GM23338 (cell line): ENCODE measurements at regions not wholly inside any gene's neighbourhood (a gene's known extent, or its start where the extent isn't known, plus 50 kb on each side); places are given as distances from the start of the nearest gene placed in this dataset.

ENCODE experiments used
- ATAC-seq: fragments of 200-7000 bp; cut with Tn5 transposase; 3 replicates; pipeline ENCODE4 v1.9.1; 2020
- DNase-seq: peaks from one replicate; pipeline ENCODE4 v3.0.0-alpha.2; 2015; ENCODE audit warnings: low spot score
- H2AFZ ChIP-seq: fragments of 200-600 bp; sonication (generic); 2 replicates; pipeline ENCODE4 v1.8.0; 2016; ENCODE audit warnings: antibody characterized with exemption, mild to moderate bottlenecking, moderate library complexity
- H3F3A ChIP-seq: fragments of 200-600 bp; sonication (generic); replicated peaks from 2 replicates; pipeline ENCODE4 v1.8.0; 2017; ENCODE audit warnings: antibody characterized with exemption, mixed run types, low read depth
- H3K27ac ChIP-seq: fragments of 200-600 bp; sonication (generic); 2 replicates; pipeline ENCODE4 v1.6.1; 2016; ENCODE audit warnings: low read depth
- H3K27me3 ChIP-seq: fragments of 200-600 bp; sonication (generic); 2 replicates; pipeline ENCODE4 v1.8.0; 2016; ENCODE audit warnings: mild to moderate bottlenecking, mixed run types, moderate library complexity; ENCODE audit not compliant: insufficient read depth
- H3K36me3 ChIP-seq: fragments of 200-600 bp; sonication (generic); 2 replicates; pipeline ENCODE4 v1.8.0; 2016; ENCODE audit warnings: mild to moderate bottlenecking; ENCODE audit not compliant: insufficient read depth
- H3K4me1 ChIP-seq: fragments of 200-600 bp; sonication (generic); 2 replicates; pipeline ENCODE4 v1.8.0; 2016; ENCODE audit warnings: mild to moderate bottlenecking, moderate library complexity; ENCODE audit not compliant: insufficient read depth
- H3K4me2 ChIP-seq: fragments of 200-600 bp; sonication (generic); 2 replicates; pipeline ENCODE4 v1.7.1; 2017; ENCODE audit warnings: mixed run types
- H3K4me3 ChIP-seq: fragments of 200-600 bp; sonication (generic); 2 replicates; pipeline ENCODE4 v1.6.1; 2016; ENCODE audit warnings: mixed run types
- H3K79me2 ChIP-seq: fragments of 200-600 bp; sonication (generic); replicated peaks from 2 replicates; pipeline ENCODE4 v1.8.0; 2017; ENCODE audit warnings: mild to moderate bottlenecking; ENCODE audit not compliant: insufficient read depth
- H3K9me2 ChIP-seq: fragments of 200-600 bp; sonication (generic); 2 replicates; pipeline ENCODE4 v1.8.0; 2017; ENCODE audit not compliant: insufficient read depth
- H4K20me1 ChIP-seq: fragments of 200-600 bp; sonication (generic); replicated peaks from 2 replicates; pipeline ENCODE4 v1.8.0; 2017; ENCODE audit warnings: mild to moderate bottlenecking; ENCODE audit not compliant: insufficient read depth
- H3K27ac Mint-ChIP-seq: 2 replicates; pipeline ENCODE4 v1.8.0; 2020; ENCODE audit warnings: inconsistent platforms, mild to moderate bottlenecking, moderate library complexity, mixed read lengths
- H3K27me3 Mint-ChIP-seq: 3 replicates; pipeline ENCODE4 v1.8.0; 2022; ENCODE audit warnings: low read depth, mild to moderate bottlenecking, moderate library complexity, mixed read lengths, inconsistent platforms; ENCODE audit not compliant: insufficient read depth, poor library complexity
- H3K36me3 Mint-ChIP-seq: 3 replicates; pipeline ENCODE4 v1.8.0; 2021; ENCODE audit warnings: low read depth, mild to moderate bottlenecking, inconsistent platforms, moderate library complexity, mixed read lengths
- H3K4me1 Mint-ChIP-seq: 3 replicates; pipeline ENCODE4 v1.8.0; 2020; ENCODE audit warnings: mild to moderate bottlenecking, inconsistent platforms, mixed read lengths
- H3K4me3 Mint-ChIP-seq: 3 replicates; pipeline ENCODE4 v1.8.0; 2021; ENCODE audit warnings: moderate library complexity, mild to moderate bottlenecking, inconsistent platforms, mixed read lengths
- H3K9me3 Mint-ChIP-seq: 3 replicates; pipeline ENCODE4 v1.8.0; 2020; ENCODE audit warnings: moderate library complexity, mild to moderate bottlenecking, inconsistent platforms, mixed read lengths
- CREB1 ChIP-seq: fragments of 250-450 bp; sonication (Bioruptor Pico); IDR thresholded peaks from 2 replicates; pipeline ENCODE4 v1.5.0; 2020; ENCODE audit warnings: low read depth, mild to moderate bottlenecking, moderate library complexity
- EZH2 ChIP-seq: fragments of 200-600 bp; sonication (generic); IDR thresholded peaks from one replicate; pipeline ENCODE4 v1.8.0; 2017; ENCODE audit warnings: antibody characterized with exemption, mild to moderate bottlenecking, low read depth; ENCODE audit not compliant: unreplicated experiment
- EZH2phosphoT487 ChIP-seq: fragments of 200-600 bp; sonication (generic); IDR thresholded peaks from one replicate; pipeline ENCODE4 v1.8.1; 2018; ENCODE audit warnings: antibody characterized with exemption; ENCODE audit not compliant: unreplicated experiment
- JUNB ChIP-seq: IDR thresholded peaks from one replicate; pipeline ENCODE4 v1.6.1; 2016; ENCODE audit warnings: antibody characterized with exemption; ENCODE audit not compliant: unreplicated experiment
- NANOG ChIP-seq: IDR thresholded peaks from 2 replicates; pipeline ENCODE4 v1.6.1; 2016; ENCODE audit warnings: antibody characterized with exemption, borderline replicate concordance
- POLR2AphosphoS5 ChIP-seq: IDR thresholded peaks from 2 replicates; pipeline ENCODE4 v1.6.1; 2016; ENCODE audit warnings: antibody characterized with exemption, low read depth
- STAT1 ChIP-seq: IDR thresholded peaks from one replicate; pipeline ENCODE4 v1.6.1; 2016; ENCODE audit warnings: antibody characterized with exemption; ENCODE audit not compliant: unreplicated experiment
- ZNF114 ChIP-seq: fragments of 250-450 bp; sonication (Bioruptor Pico); IDR thresholded peaks from 2 replicates; pipeline ENCODE4 v1.5.0; 2020; ENCODE audit warnings: mild to moderate bottlenecking, moderate library complexity
- ZNF331 ChIP-seq: fragments of 250-450 bp; sonication (Bioruptor Pico); IDR thresholded peaks from 2 replicates; pipeline ENCODE4 v1.5.0; 2020; ENCODE audit warnings: low read depth, mild to moderate bottlenecking, moderate library complexity
- TF ChIP-seq, protein P1 (sequence below): IDR thresholded peaks from 2 replicates; pipeline ENCODE4 v1.6.1; 2016; ENCODE audit warnings: antibody characterized with exemption
- TF ChIP-seq, protein P2 (sequence below): IDR thresholded peaks from one replicate; pipeline ENCODE4 v1.6.1; 2018; ENCODE audit warnings: antibody characterized with exemption; ENCODE audit not compliant: unreplicated experiment
- TF ChIP-seq, protein P3 (sequence below), 2 experiments: fragments of 200-600 bp in 1 of 2; sonication (generic) in 1 of 2; conservative IDR thresholded peaks; 2 replicates each; pipeline versions ENCODE4 v1.5.1 to v1.6.1; 2016 to 2017; ENCODE audit warnings: antibody characterized with exemption in 2 of 2, low read depth in 2 of 2, mild to moderate bottlenecking in 2 of 2, moderate library complexity in 1 of 2
- TF ChIP-seq, protein P4 (sequence below): fragments of 250-450 bp; sonication (Bioruptor Pico); IDR thresholded peaks from 2 replicates; pipeline ENCODE4 v1.5.0; 2020; ENCODE audit warnings: mild to moderate bottlenecking, moderate library complexity

DNA sequence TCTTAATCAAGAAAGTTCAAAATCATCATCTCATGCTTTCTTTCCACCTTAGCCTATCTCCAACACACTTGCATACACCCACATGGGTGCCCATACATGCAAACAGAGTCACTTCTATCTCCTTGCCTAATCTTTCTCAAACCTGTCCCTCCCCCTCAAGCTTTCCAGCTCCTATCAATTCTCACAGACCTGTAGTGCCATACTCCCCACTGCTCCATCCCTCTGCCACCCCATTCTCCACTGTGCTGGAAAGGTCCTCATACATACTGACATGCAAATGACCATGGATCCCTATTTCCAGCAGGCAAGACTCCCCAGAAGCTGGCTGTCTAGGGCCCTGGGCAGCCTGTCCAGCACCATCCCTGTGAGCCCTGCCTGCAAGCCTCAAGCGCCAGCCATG lies 320.4 kb upstream of the CCL2 start:
- Histone ChIP-seq H3K79me2 (no peaks in the 10 kb centered on the region), H3F3A (0 out of 2 replicates have a peak, but pooled peaks cover 2% of the 10 kb centered on the region), H3K4me3 (no peak overlapping the region), H3K4me1 (peaks cover 14% of the 10 kb centered on the region), H3K9me2 (no peaks in the 10 kb centered on the region), H3K27me3 (no peaks in the 10 kb centered on the region), H3K36me3 (no peaks in the 10 kb centered on the region), H2AFZ (no peak overlapping the region), H3K4me2 (no peak overlapping the region), H4K20me1 (no peaks in the 10 kb centered on the region; the same call in 1 of the 2 replicates), H3K27ac (no peak overlapping the region)
- H3K27me3 Mint-ChIP-seq: peaks cover 8% of the 10 kb centered on the region
- no peak for TF ChIP-seq EZH2
- TF ChIP-seq, protein P1, sequence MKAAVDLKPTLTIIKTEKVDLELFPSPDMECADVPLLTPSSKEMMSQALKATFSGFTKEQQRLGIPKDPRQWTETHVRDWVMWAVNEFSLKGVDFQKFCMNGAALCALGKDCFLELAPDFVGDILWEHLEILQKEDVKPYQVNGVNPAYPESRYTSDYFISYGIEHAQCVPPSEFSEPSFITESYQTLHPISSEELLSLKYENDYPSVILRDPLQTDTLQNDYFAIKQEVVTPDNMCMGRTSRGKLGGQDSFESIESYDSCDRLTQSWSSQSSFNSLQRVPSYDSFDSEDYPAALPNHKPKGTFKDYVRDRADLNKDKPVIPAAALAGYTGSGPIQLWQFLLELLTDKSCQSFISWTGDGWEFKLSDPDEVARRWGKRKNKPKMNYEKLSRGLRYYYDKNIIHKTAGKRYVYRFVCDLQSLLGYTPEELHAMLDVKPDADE: no peak
- TF ChIP-seq JUNB: no peak
- TF ChIP-seq NANOG: no peak
- TF ChIP-seq POLR2AphosphoS5: no peak
- TF ChIP-seq ZNF114 (CRISPR knock-in tag): no peak
- TF ChIP-seq, protein P2, sequence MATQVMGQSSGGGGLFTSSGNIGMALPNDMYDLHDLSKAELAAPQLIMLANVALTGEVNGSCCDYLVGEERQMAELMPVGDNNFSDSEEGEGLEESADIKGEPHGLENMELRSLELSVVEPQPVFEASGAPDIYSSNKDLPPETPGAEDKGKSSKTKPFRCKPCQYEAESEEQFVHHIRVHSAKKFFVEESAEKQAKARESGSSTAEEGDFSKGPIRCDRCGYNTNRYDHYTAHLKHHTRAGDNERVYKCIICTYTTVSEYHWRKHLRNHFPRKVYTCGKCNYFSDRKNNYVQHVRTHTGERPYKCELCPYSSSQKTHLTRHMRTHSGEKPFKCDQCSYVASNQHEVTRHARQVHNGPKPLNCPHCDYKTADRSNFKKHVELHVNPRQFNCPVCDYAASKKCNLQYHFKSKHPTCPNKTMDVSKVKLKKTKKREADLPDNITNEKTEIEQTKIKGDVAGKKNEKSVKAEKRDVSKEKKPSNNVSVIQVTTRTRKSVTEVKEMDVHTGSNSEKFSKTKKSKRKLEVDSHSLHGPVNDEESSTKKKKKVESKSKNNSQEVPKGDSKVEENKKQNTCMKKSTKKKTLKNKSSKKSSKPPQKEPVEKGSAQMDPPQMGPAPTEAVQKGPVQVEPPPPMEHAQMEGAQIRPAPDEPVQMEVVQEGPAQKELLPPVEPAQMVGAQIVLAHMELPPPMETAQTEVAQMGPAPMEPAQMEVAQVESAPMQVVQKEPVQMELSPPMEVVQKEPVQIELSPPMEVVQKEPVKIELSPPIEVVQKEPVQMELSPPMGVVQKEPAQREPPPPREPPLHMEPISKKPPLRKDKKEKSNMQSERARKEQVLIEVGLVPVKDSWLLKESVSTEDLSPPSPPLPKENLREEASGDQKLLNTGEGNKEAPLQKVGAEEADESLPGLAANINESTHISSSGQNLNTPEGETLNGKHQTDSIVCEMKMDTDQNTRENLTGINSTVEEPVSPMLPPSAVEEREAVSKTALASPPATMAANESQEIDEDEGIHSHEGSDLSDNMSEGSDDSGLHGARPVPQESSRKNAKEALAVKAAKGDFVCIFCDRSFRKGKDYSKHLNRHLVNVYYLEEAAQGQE: no peak
- no peak for TF ChIP-seq STAT1
- TF ChIP-seq, protein P3, sequence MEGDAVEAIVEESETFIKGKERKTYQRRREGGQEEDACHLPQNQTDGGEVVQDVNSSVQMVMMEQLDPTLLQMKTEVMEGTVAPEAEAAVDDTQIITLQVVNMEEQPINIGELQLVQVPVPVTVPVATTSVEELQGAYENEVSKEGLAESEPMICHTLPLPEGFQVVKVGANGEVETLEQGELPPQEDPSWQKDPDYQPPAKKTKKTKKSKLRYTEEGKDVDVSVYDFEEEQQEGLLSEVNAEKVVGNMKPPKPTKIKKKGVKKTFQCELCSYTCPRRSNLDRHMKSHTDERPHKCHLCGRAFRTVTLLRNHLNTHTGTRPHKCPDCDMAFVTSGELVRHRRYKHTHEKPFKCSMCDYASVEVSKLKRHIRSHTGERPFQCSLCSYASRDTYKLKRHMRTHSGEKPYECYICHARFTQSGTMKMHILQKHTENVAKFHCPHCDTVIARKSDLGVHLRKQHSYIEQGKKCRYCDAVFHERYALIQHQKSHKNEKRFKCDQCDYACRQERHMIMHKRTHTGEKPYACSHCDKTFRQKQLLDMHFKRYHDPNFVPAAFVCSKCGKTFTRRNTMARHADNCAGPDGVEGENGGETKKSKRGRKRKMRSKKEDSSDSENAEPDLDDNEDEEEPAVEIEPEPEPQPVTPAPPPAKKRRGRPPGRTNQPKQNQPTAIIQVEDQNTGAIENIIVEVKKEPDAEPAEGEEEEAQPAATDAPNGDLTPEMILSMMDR (conservative IDR thresholded peaks at IDR 0.05; ENCODE audit: low read depth in 2 of 2): no peak
- no peak for TF ChIP-seq ZNF331 (CRISPR knock-in tag)
- TF ChIP-seq, protein P4, sequence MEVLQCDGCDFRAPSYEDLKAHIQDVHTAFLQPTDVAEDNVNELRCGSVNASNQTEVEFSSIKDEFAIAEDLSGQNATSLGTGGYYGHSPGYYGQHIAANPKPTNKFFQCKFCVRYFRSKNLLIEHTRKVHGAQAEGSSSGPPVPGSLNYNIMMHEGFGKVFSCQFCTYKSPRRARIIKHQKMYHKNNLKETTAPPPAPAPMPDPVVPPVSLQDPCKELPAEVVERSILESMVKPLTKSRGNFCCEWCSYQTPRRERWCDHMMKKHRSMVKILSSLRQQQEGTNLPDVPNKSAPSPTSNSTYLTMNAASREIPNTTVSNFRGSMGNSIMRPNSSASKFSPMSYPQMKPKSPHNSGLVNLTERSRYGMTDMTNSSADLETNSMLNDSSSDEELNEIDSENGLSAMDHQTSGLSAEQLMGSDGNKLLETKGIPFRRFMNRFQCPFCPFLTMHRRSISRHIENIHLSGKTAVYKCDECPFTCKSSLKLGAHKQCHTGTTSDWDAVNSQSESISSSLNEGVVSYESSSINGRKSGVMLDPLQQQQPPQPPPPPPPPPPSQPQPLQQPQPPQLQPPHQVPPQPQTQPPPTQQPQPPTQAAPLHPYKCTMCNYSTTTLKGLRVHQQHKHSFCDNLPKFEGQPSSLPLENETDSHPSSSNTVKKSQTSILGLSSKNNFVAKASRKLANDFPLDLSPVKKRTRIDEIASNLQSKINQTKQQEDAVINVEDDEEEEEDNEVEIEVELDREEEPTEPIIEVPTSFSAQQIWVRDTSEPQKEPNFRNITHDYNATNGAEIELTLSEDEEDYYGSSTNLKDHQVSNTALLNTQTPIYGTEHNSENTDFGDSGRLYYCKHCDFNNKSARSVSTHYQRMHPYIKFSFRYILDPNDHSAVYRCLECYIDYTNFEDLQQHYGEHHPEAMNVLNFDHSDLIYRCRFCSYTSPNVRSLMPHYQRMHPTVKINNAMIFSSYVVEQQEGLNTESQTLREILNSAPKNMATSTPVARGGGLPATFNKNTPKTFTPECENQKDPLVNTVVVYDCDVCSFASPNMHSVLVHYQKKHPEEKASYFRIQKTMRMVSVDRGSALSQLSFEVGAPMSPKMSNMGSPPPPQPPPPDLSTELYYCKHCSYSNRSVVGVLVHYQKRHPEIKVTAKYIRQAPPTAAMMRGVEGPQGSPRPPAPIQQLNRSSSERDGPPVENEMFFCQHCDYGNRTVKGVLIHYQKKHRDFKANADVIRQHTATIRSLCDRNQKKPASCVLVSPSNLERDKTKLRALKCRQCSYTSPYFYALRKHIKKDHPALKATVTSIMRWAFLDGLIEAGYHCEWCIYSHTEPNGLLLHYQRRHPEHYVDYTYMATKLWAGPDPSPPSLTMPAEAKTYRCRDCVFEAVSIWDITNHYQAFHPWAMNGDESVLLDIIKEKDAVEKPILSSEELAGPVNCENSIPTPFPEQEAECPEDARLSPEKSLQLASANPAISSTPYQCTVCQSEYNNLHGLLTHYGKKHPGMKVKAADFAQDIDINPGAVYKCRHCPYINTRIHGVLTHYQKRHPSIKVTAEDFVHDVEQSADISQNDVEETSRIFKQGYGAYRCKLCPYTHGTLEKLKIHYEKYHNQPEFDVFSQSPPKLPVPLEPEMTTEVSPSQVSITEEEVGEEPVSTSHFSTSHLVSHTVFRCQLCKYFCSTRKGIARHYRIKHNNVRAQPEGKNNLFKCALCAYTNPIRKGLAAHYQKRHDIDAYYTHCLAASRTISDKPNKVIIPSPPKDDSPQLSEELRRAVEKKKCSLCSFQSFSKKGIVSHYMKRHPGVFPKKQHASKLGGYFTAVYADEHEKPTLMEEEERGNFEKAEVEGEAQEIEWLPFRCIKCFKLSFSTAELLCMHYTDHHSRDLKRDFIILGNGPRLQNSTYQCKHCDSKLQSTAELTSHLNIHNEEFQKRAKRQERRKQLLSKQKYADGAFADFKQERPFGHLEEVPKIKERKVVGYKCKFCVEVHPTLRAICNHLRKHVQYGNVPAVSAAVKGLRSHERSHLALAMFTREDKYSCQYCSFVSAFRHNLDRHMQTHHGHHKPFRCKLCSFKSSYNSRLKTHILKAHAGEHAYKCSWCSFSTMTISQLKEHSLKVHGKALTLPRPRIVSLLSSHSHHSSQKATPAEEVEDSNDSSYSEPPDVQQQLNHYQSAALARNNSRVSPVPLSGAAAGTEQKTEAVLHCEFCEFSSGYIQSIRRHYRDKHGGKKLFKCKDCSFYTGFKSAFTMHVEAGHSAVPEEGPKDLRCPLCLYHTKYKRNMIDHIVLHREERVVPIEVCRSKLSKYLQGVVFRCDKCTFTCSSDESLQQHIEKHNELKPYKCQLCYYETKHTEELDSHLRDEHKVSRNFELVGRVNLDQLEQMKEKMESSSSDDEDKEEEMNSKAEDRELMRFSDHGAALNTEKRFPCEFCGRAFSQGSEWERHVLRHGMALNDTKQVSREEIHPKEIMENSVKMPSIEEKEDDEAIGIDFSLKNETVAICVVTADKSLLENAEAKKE (CRISPR knock-in tag): no peak
- TF ChIP-seq CREB1 (CRISPR knock-in tag): no peak
- no peak for TF ChIP-seq EZH2phosphoT487
- no peak overlapping the region for H3K4me3 Mint-ChIP-seq
- no peak for ATAC-seq
- DNase-seq: no peak
- H3K9me3 Mint-ChIP-seq: peaks cover 11% of the 10 kb centered on the region; the same call in 2 of the 3 replicates
- no peak overlapping the region for H3K27ac Mint-ChIP-seq
- H3K36me3 Mint-ChIP-seq: peaks cover 7% of the 10 kb centered on the region; the same call in 2 of the 3 replicates
- H3K4me1 Mint-ChIP-seq: peaks cover 36% of the 10 kb centered on the region
